ENCODE measurements at regions not wholly inside any gene's neighbourhood (a gene's known extent, or its start where the extent isn't known, plus 50 kb on each side); places are given as distances from the start of the nearest gene placed in this dataset.

DNA sequence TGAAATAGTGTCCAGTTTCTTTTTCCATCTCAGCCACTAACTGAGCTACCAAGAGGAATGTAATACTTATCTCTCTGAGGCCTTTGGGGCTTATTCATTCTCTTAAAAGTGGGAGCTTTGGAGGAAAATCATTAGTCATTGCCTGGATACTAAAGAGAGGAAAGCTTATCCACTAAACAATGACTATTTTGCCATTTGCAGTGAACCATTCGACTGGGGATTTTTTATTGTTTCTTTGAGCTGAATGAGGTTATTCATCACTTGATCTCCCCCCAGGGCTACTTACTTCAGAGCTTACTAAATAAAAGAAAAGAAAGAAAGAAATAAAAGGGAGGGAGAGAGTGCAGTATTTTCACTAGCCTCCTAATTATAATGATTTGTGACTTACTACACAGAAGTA, 1329.5 kb upstream of the TENM3 start:
- no peak for DNase-seq (ENCODE audit: low spot score)

DNA sequence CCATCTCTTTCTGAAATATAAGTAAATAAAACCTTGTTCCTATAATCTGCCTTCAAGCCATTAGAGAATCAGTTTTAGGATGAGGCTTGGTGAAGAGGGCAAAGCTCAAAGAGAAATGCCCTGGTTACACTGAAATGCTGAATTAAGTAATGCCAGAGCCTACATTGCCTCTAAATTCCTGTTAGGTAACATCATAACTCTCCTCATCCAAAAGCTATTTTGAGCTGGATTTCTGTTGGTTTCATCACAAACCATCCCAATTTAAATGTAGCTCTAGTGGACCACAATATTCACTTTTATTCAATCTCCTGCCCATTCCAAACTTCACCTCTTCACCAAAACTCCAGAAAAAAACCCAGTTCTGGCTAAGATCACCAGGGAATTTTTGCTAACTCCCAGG, 1319.7 kb upstream of the TENM3 start:
- DNase-seq (ENCODE audit: low spot score), result no peak

DNA sequence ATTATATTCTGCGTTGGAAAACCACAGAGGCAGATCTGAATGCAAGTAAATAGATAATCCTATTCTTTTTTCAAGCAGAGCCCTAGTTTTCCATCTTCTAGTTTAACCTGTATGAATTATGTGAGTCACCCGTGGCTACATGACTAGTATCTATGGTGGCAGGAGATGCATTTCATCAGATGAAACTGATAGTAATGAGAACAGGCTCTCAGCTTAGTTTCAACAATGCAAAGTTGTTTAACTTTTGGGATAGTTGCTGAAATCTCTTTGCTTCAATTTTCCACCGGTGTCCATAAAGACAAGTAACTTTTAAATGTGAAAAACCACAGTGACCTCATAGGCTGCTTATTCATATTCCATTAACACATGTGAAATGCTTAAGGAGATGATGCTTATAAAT, 1317.4 kb upstream of the TENM3 start:
- no peak for DNase-seq (ENCODE audit: low spot score)

DNA sequence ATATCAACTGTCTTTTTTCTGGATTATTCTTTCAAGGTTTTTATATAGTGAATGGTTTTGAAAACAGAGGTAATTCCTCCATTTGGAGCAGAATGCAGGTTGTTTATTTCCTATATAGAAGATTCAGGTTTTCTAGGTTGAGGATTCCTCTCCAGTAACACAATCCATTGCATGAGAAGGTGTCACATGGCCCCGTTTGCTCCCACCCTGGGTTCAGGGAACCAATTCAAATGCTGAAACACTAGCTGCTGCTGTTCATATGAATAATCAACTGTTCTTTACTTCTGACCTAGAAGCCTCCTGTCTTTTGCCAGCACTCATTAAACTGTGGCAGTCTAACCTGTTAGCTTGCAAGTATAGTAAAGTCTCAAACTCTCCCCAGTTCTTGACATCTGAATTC, 1316.9 kb upstream of the TENM3 start:
- no peak for DNase-seq (ENCODE audit: low spot score)

DNA sequence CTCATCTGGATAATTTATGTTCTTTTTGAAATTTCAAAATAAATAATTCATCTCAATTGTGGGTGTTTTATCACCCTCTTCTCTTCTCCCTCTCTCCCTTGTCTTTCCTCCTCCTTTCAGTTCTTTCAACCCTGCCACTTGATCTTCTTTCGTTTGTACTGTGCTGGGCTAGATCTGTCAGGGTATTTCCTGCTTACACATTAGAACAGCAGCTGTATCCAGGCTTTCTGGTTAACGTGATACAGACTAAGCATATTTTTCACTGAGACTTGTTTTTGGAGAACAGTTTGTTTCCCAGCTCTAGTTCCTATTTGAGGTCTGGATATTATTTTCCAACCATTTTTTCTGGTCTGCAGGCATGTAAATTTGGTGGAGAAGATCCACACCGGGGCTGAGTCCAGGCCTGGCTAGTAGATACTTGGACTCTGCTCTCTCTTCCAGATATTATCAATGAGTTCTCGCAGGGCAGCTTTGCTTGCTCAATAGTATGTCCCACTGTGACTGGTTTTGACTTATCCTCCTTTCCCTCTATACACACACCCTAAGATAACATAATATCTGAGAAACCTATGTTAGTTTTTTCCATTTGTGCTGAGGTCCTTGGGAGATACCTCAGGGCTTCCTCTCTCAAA, 1310.7 kb upstream of the TENM3 start:
- no peak for DNase-seq (ENCODE audit: low spot score)

DNA sequence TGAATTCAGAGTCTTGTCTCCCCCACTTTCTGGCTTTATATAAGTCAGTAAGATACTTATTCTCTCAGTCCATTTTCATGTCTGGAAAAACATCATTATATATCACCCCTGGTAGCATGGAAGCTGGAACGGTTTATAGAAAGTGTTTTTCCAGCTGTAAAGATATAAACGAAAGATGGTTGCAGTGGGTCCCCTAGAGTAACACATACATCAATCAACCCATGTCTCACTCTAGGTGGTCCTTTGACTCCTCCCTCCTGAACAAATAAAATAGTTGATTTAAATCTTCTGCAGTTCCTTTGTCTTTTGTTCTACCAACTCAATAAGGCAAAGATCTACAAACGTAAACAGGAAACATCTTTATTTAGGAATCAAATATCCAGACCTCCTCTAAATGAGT, 1306.1 kb upstream of the TENM3 start:
- DNase-seq (ENCODE audit: low spot score), result no peak

DNA sequence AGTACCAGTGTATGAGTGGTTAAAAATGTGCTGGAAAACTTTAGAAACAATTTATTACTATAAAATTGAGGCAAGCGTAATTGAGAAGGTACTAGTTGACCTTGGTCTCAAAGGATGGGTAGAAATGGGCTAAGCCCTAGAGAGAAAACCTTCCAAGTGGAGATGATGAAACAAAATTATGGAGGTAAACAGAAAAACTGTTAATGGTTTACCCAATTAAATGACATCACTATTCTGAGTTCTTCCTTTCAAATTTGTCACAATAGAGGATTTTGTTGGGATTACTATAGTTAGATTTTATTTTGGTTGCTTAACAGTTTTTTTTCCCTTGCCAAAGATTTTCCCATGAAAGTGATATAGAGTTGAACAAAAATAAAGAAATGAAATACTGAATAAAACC, 1302.5 kb upstream of the TENM3 start:
- no peak for DNase-seq (ENCODE audit: low spot score)

DNA sequence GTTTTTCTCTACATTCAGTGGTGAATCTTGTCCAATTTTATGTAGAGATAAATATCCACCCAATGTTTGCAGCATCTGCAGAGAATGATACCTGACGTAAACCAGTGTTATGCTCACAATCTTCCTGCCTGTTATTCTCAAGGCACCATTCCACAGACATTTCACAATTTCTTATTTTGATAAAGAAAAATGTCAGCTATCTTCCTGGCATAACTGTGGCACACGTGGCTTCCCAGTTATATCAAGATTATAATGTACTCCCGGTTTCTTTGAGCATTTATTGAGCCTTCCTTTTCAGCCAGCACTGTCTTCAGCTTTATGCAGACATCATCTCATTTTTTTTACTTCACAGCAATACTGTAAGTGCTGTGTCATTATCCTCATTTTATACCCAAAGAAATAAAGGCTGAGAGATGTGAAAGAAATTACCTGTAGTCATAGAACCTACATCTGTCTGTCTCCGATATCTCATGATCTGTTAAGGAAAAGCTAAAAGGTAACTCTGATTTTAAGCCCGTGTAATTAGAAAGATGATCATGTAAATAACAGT, 1300.8 kb upstream of the TENM3 start:
- no peak for DNase-seq (ENCODE audit: low spot score)

DNA sequence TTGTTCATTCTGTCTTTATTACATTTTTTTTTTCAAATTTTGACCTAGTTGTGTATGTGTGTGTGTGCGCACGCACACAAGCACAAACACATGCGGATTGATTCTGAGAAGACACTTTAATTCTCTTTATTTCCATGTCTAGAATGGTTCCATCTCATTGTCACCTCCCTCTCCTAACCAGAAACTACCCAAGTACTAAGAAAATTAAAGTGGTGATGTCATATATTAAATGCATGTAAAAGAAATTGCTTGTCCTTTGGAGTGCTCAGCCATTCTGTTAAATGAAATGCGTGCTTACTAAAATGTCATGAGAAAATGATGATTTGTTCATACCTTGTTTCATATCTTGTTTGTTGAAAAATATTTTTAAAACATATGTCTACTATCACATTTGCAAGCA, 1297.0 kb upstream of the TENM3 start:
- DNase-seq (ENCODE audit: low spot score), result no peak

DNA sequence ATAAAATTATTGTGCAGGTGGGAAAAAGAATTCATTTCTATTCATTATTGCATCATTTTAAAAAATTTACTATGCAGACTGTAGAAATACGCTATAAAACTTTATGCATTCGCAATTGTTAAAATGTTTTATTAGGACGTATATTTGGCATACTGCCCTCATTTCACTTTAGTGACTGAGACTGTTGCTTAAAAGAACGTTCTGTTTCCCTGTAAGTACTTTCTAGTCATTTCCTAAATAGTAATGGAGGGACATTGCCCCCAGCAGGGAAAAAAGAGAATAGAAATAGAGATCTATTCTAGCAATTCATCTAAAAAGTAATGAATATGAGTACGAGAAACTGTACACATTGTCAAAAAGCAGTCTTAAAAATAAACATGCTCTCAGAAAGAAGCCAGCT, 1295.8 kb upstream of the TENM3 start:
- DNase-seq (ENCODE audit: low spot score), result no peak

DNA sequence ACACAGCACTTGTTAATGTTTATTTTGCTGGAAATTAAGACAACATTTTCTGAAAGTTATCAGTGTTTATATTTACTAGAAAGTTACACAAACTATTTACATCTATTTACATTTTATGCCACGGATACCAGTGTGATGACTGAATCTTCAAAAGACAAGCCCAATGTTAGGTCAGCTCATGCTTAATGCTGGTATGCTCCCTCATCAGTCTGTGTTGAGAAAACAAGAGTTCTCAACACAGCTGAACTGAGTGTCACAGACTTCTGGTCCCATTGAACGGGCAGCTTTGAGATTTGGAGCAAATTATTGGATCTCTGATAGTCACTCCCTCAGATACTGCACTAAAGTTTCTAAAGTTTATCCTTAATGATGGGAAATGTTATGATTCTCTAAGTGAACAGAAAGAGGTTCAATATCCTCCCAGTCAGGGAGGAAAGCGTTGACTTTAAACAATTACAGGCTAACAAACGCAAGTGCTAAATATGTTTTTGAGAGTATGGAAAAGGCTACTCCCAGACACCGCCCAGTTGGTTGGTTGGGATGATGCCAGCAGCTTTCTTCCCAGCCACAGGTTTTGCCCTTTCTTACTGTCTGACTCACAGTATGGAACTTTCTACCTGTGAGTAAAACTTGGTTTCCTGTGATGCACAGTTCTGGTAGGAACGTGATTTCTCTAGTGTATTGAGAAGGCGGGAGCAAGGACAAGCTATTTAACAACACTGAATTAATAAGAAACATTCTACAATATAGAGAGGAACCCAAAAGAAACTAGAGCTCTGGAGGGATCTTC, 1293.6 kb upstream of the TENM3 start:
- DNase-seq (ENCODE audit: low spot score), result no peak

DNA sequence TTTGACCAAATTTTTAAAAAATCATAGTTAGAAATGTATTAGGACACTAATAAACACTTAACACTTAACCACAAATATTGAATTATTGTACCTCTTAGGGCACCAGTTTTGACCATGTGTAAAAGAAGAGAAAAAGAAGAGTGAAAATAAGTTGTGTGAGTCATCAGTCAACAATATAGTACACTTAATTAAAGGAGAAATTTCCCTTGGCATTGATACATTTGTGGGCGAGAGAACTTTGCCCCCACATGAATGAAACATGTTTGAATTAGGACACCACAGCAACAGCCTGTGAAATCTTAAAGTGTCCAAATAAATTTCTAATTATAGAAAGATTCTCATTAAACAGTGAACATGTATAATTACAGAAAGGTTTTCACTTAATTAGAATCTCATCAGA, 1292.8 kb upstream of the TENM3 start:
- no peak for DNase-seq (ENCODE audit: low spot score)

DNA sequence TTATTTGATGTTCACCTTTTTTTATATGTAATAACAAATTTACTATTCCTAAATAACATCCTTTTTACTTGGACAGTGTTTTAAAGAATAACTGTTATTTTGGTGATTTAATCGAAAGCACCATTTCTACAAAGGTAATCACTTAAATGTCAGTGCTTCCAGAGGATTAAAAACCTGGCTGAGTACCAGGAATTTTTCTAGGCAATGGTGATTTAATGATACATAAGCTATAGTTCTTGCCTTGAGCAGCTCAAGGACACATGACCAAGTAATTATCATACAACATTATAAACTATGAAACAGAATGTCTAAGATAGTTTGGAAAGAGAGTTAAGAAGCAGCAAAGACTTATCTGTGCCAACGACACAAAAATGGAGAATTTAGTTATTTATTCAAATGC, 1291.9 kb upstream of the TENM3 start:
- no peak for DNase-seq (ENCODE audit: low spot score)

DNA sequence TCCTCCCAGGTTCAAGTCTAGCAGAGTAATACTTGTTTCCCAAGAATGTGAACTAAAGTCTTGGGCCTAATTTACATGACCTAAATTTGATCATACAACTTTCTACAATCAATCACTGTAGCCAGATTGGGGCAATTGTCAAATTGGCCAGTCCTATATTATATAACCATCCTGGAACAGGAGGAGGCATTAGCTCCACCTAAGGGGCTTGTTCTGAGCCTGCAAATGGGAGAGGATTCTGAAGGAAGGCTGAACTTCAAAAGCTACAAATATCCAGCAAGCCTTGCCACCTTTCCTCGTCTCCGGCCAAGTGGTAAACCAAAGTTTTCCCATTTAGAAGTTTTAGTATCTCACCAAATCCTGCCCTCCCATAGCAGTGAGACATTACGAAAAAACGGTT, 1289.6 kb upstream of the TENM3 start:
- no peak for DNase-seq (ENCODE audit: low spot score)

DNA sequence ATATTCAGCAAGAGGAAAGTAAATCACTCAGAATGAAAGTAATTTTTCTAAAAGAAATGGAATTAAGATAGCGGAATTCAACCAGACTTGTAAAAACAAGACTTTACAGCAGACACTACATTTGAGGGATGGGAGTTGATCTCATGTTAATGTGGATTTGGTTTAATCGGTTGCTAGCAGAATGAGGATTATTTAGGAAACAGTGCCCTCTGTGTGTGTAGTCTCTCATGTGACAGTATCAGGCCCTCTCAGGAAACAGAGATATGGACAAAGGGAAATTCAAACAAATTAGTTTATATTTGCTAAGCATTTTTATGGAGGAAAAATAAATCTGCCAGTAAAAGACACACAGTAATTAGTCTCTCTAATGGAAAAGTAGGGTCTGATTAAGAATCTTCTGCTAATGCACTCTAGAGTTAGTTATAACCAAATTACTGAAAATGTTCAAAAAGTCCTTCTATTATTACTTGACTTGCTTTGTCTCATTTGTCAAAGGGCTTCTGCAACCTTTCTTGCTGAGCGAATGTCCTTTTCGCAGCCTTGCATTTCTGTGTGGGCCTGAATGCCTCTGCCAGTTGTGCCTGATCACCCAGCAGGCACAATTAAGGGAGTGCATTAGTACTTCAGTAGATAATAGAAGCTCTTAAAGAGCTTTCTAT, 1282.3 kb upstream of the TENM3 start:
- DNase-seq (ENCODE audit: low spot score), result no peak

DNA sequence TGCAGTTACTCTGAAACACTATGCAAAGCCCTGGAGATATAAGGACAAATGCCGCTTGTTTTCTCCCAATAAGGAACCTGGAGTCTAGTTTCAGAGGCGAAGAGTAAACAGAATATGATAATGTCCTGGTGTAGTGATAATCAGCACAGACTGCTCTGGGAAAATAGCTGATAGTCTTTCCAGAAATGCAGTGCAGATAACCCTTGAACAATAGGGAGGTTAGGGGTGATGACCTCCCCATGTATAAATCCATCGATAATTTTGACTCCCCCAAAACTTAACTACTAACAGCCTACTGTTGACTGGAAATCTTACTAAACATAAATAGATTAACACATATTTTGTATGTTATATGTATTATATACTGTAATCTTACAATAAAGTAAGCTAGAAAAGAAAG, 1280.9 kb upstream of the TENM3 start:
- DNase-seq (ENCODE audit: low spot score), result no peak

DNA sequence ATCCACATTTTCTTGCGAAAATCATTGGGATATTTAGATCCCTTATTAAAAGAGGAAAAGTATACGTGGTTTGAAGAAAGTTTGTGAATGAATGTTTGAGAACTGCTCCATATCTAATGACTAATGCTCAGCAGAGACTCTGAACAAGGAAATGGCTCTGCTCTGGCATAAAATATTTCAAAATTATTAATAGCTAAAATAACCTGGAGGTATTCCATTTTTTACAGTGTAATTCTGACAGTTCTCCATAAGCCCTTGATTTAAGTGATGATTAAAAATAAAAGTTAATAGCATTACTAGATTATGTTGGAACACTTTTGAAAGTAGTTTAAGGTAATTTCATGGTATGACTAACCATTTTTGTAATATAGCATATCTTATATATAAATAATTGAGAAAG, 1276.9 kb upstream of the TENM3 start:
- DNase-seq (ENCODE audit: low spot score), result no peak

DNA sequence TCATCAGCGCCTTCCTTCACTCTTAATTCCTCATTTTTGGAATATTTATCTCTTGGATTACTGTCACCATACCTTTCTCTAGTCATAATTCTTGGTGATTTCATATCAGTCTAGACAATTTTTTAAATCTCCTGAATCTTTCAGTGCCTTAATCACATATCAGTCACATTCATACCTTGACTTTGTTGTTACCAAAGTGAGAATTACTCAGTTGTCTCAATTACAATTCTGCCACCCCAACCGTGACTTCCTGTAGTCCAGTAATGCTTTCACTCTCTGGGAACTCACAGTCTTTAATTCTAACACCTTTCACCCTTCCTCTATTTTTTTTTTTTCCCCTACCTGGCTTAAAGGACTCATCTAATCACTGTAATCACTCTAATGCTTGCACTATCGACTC, 1275.3 kb upstream of the TENM3 start:
- DNase-seq (ENCODE audit: low spot score), result no peak

DNA sequence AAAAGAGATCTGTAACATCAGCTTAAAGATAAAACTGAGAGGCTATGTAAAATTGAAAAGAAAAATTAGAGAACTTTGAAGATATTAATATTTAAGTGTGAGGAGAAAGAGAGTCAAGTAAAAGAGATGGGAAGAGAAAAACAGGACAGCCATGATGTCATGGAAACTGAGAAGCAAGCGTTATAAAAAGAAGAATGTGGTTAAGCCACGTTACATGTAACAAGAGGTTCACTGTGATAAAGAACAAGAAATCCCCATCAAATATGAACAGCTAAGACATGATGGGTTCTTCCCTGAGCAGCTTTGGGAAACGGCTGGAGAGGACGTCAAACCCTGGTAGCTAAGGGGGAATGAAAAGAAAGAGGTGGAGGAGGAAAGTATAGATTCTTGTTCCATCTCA, 1269.3 kb upstream of the TENM3 start:
- no peak for DNase-seq (ENCODE audit: low spot score)

DNA sequence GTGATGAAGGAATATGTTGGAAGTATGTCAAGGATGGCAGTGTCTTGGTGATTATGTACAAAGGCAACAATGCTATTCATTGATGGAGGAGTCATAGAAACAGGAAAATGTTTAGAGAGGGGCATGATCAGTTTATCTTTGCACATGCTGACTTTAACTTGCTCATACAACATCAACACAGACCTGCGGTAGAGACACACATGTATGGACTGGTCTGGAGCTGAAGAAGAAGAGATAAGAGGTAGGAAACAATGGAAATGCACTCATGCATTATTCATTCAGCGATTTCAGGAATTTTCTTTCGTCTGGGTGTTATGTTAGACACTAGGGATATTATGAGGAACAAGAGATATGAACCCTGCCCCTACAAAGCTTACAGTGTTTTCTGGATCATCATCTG, 1252.3 kb upstream of the TENM3 start:
- no peak for DNase-seq (ENCODE audit: low spot score)

DNA sequence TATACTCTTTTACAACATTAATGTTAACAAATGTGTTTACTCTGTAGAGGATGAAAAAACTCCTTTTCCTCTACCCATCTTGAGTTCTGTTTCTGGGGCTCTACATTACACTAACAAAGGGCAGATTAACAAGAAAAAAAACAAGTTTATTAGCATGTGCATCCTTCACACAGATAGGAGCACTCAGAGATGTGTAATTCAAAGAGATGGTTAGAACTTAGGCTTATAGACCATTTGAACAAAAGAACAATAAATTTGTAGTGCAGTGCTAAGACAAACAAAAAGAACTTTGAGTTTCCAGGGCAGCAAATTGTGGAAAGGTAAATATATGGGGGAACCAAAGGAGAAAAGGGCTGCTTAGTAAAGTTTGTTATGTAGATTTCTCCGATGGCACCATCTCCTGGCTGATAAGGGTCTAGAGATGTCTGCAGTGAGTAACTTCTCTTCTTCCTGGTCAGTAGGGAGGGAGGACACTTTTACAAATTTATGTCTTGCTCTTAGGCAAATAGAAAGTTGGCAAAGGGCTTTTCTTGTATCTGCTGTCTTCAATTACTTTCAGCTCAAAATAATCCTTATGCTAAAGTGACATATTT, 1249.9 kb upstream of the TENM3 start:
- DNase-seq (ENCODE audit: low spot score), result no peak

DNA sequence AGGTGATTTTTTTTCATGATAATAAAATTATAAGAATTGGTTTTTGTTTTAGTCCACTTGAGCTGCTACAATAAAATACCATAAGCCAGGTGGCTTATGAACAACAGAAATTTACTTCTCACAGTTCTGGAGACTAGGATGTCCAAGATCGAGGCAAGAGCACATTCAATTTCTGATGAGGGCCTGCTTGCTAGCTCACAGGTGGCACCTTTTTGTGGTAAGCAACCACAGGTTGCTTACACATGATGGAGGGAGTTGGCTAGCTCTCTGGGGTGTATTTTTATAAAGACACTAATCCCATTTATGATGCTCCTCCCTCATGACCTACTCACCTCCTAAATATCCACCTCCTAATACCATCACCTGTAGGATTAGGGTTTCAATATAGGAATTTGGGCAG, 1248.5 kb upstream of the TENM3 start:
- DNase-seq (ENCODE audit: low spot score), result no peak

DNA sequence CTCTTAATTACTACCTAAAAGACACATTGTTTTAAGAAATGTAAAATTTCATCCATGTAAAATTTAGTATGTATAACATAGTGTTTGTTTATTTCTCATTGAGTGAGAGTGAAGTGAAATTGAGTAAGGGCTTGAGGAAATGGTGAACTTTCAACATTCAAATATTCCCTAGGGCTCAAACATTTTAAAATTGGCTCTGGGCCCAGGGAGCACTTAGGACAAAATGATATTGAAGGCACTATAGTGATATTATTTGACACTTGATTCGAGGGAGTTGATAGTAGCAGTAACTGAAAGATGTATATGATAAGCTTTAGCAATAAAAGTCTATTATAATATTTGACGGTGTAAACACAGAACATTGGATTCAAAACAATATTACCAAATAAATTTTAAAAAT, 1244.0 kb upstream of the TENM3 start:
- no peak for DNase-seq (ENCODE audit: low spot score)

Measured in germinal center (tissue), 1 donor.